ENCODE measurements at regions not wholly inside any gene's neighbourhood (a gene's known extent, or its start where the extent isn't known, plus 50 kb on each side); places are given as distances from the start of the nearest gene placed in this dataset.

GRCh38 chr3:144496141-144496835 is 524.7 kb downstream of the DIPK2A start:
- Mint-ChIP-seq H3K36me3 (no peaks in the 10 kb centered on the region), H3K4me1 (no peaks in the 10 kb centered on the region), H3K27me3 (ENCODE audit: low read depth in 3 of 3) (no peaks in the 10 kb centered on the region), H3K4me3 (no peak overlapping the region), H3K27ac (no peak overlapping the region), H3K9me3 (peaks cover 0 to 19% (median 2%) of the 10 kb centered on the region in 7 donors)
- intact Hi-C loops (cut with micrococcal nuclease): no loop called here
- no peak overlapping the region for H3K27ac ChIP-seq (ENCODE audit: low read depth in 1 of 2, low read length in 2 of 2)
- no CpG with 5 or more reads among the region's 4 CpGs for WGBS (ENCODE audit: insufficient coverage)
- peaks cover 8 to 10% of the 10 kb centered on the region in 2 donors for H3K9me3 ChIP-seq (replicated peaks in 1 of 2; ENCODE audit: control insufficient read depth in 1 of 2, insufficient read depth in 1 of 2, low read length in 2 of 2)
- no peak overlapping the region for H3K4me2 ChIP-seq (replicated peaks; ENCODE audit: extremely low read depth, low read length, poor library complexity, severe bottlenecking)
- no peaks in the 10 kb centered on the region for H3K79me2 ChIP-seq (ENCODE audit: insufficient read depth, low read length)
- no peak for TF ChIP-seq CTCF (IDR thresholded peaks at IDR 0.05)
- peaks cover 0 to 5% of the 10 kb centered on the region in 2 donors for H3K4me1 ChIP-seq (ENCODE audit: control insufficient read depth in 1 of 2, insufficient read depth in 2 of 2, low read length in 2 of 2)
- H3K27me3 ChIP-seq (ENCODE audit: control insufficient read depth in 2 of 2, insufficient read depth in 2 of 2, low read length in 2 of 2): no peaks in the 10 kb centered on the region
- H3K9ac ChIP-seq (ENCODE audit: insufficient read depth, low read length, poor library complexity, severe bottlenecking): no peak overlapping the region
- no peaks in the 10 kb centered on the region for H3K36me3 ChIP-seq (replicated peaks in 1 of 2; ENCODE audit: control insufficient read depth in 1 of 2, insufficient read depth in 2 of 2, low read length in 2 of 2)
- no peak overlapping the region for H2AFZ ChIP-seq (ENCODE audit: insufficient read depth, low read depth, low read length, poor library complexity, severe bottlenecking)
- H3K4me3 ChIP-seq (replicated peaks in 1 of 3; ENCODE audit: low read depth in 2 of 3, low read length in 3 of 3): no peak overlapping the region
- DNase-seq: no peak
- no peaks in the 10 kb centered on the region for H4K20me1 ChIP-seq (ENCODE audit: insufficient read depth, low read length)

DNA sequence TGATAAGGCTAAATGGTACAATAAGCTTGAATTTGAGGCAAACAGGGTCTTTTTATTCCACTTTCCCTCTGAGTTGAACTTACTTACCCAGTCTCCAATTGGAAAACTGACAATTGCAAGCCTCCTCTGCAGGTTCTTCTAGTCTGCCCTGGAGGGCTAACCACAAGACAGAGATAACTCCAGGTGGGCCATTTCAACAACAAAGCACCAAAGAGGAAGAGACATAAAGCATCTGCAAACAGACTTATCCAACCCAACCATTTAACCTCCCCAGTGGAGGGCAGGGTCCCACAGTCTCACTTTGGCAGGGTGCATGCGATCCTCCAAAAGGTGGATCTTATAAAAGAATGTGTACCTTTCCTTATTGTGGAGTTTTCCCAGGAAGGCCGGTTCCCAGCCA is 525.8 kb downstream of the DIPK2A start:
- no peak overlapping the region for H3K4me2 ChIP-seq (replicated peaks; ENCODE audit: extremely low read depth, low read length, poor library complexity, severe bottlenecking)
- Mint-ChIP-seq H3K4me1 (no peaks in the 10 kb centered on the region), H3K4me3 (no peak overlapping the region), H3K9me3 (peaks cover 0 to 19% (median 2%) of the 10 kb centered on the region in 7 donors), H3K36me3 (no peaks in the 10 kb centered on the region), H3K27ac (no peak overlapping the region), H3K27me3 (ENCODE audit: low read depth in 3 of 3) (no peaks in the 10 kb centered on the region)
- peaks cover 0 to 5% of the 10 kb centered on the region in 2 donors for H3K4me1 ChIP-seq (ENCODE audit: control insufficient read depth in 1 of 2, insufficient read depth in 2 of 2, low read length in 2 of 2)
- H3K27ac ChIP-seq (ENCODE audit: low read depth in 1 of 2, low read length in 2 of 2): no peak overlapping the region
- no peaks in the 10 kb centered on the region for H3K27me3 ChIP-seq (ENCODE audit: control insufficient read depth in 2 of 2, insufficient read depth in 2 of 2, low read length in 2 of 2)
- no CpG with 5 or more reads among the region's 2 CpGs for WGBS (ENCODE audit: insufficient coverage)
- no peaks in the 10 kb centered on the region for H3K79me2 ChIP-seq (ENCODE audit: insufficient read depth, low read length)
- H3K9me3 ChIP-seq (replicated peaks in 1 of 2; ENCODE audit: control insufficient read depth in 1 of 2, insufficient read depth in 1 of 2, low read length in 2 of 2): peaks cover 8 to 10% of the 10 kb centered on the region in 2 donors
- no peaks in the 10 kb centered on the region for H3K36me3 ChIP-seq (replicated peaks in 1 of 2; ENCODE audit: control insufficient read depth in 1 of 2, insufficient read depth in 2 of 2, low read length in 2 of 2)
- no peaks in the 10 kb centered on the region for H4K20me1 ChIP-seq (ENCODE audit: insufficient read depth, low read length)
- H2AFZ ChIP-seq (ENCODE audit: insufficient read depth, low read depth, low read length, poor library complexity, severe bottlenecking): no peak overlapping the region
- no peak overlapping the region for H3K4me3 ChIP-seq (replicated peaks in 1 of 3; ENCODE audit: low read depth in 2 of 3, low read length in 3 of 3)
- no peak overlapping the region for H3K9ac ChIP-seq (ENCODE audit: insufficient read depth, low read length, poor library complexity, severe bottlenecking)
- DNase-seq: no peak
- intact Hi-C loops (cut with micrococcal nuclease): no loop called here
- no peak for TF ChIP-seq CTCF (IDR thresholded peaks at IDR 0.05)

Data from CD14-positive monocyte (primary cell).